Suppressor macrophage treated with lipopolysaccharide for 1 hour (primary cell): ENCODE measurements at regions not wholly inside any gene's neighbourhood (a gene's known extent, or its start where the extent isn't known, plus 50 kb on each side); places are given as distances from the start of the nearest gene placed in this dataset.
A peak's percentile ranks its signal among the peaks of the same experiment; 100 is the strongest.
"Not testable (repeated sequence)": the region's sequence is repeated elsewhere in the genome, so short reads cannot be mapped to it uniquely, and the experiment has no call there.

Source experiments
- DNase-seq, 3 donors: peaks; one replicate each; pipeline ENCODE4 v3.0.0-alpha.2; 2020 to 2022

DNA sequence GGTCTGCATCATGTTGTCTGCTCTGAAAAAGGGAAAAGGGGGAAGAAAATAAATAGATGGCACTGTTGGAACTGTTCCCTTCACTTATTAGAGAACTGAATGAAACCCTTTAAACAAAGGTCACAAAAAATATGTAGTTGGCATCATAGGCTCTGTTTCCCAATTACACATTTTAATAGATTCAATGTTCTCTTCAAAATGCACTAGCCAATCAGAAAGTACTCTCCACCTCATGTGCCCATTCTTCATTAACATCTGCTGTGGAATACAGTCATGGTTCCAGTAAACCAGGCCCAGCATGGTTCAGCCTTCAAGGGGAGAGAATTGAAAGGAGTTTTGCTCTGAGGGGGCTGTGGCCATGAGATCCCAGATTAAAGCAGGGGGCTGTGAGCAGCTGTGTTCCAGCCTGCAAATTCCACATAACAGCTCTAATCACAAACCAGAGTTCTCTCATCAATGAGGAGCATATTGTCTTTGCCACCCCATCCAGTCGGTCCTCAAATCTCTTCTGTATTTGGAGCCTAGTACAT is 165.9 kb upstream of the CREB1 start:
- DNase-seq: no peak

DNA sequence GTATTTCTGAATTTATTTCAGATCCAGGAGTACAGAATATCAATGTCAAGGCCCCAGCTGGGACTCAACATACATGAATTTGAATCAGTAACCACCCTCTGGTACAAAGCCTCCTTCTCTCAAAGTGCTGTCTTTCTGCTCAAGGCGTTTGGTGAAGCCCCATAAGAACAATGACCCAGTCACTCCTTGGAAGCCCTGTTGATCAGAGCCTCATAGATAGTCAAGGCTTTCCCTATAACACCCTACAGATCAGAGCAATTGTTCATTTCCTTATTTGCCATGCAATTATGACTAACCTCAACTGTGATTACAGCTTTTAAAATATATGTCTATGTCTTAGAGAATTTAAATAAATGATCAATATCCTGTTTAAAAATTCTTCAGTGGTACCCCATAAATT is 159.1 kb upstream of the CREB1 start:
- no peak for DNase-seq

DNA sequence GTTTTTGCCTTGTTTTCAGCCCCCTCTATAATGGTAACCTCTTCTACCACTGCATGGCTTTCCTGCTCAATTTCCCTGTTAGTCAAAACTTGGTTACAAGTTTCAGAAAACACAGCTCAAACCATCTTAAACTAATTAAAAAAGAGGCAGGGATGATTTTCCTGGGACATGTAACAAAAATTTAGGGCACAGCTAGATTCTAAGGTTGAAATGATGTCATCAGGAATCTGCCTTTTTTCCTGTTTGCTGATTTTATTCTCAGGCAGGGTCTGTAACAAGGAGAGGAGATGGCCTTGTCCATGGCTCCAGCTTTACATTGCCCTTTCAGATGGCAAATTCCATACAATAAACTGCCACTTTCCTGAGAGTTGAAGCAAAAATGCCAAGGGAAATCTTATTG is 157.9 kb upstream of the CREB1 start:
- no peak for DNase-seq

DNA sequence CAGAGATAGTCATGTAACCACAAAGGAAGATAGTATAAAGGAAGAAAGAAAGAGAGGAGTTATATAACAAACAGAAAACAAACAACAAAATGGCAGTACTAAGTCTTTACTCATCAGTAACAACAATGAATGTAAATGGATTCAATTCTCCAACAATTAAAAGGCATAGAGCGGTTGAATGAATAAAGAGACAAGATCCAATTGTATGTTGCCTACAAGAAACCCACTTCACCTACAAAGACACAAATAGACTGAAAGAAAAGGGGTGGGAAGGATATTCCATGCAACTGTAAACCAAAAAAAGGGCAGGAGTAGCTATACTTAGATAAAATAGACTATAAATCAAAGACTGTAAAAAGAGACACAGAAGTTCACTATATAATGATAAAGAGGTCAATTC is 157.3 kb upstream of the CREB1 start:
- DNase-seq: no peak

DNA sequence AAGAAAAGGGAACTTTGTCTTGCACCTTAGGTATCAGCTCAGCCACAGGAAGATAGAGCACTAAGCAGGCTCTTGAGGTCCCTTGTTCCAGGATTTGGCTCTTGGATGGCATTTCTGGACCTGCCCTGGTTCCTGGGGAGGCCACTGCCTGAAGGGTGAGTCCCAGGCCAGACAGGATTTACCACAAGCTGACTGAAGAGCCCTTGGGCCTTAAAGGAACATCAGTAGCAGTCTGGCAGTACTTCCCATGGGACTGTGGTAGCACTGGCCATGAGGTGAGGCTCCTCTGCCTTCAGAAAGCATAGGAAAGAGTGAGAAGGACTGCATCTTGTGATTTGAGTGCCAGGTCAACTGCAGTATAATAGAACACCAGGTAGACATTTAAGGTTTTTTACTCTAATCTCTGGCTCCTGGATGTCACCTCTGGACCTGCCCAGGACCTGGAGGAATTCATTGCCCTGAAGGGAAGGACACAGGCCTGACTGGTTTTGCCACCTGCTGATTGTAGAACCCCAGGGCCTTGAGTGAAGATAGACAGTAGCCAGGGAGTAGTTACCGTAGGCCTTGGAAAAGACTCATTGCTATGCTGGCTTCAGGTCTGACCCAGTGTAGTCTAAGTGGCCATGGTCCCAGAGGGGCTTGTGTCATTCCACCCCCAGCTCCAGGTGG is 154.4 kb upstream of the CREB1 start:
- no peak for DNase-seq

DNA sequence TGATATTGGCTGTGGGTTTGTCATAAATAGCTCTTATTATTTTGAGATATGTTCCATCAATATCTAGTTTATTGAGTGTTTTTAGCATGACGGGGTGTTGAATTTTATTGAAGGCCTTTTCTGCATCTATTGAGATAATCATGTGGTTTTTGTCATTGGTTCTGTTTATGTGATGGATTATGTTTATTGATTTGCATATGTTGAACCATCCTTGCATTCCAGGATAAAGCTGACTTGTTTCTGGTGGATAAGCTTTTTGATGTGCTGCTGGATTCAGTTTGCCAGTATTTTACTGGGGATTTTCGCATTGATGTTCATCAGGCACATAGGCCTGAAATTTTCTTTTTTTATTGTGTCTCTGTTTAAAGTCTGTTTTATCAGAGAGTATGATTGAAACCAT is 151.1 kb upstream of the CREB1 start:
- not testable (repeated sequence) for DNase-seq

DNA sequence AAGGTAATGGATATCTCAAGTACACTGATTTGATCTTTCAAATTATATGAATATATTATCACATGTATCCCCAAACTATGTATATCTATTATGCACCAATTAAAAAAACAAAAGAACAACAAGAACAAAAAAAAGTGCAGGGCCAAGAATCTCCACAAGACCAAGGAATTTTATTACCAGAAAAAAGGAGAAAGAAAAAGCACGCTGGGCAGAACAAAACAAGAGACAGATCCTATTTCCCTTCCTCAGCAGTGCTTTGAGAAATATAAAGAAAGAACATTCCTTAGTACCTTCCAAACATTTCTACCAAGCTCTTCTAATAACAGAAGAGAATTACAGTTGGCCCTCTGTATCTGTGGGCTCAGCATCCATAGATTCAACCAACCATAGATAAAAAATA is 144.7 kb upstream of the CREB1 start:
- DNase-seq: no peak

DNA sequence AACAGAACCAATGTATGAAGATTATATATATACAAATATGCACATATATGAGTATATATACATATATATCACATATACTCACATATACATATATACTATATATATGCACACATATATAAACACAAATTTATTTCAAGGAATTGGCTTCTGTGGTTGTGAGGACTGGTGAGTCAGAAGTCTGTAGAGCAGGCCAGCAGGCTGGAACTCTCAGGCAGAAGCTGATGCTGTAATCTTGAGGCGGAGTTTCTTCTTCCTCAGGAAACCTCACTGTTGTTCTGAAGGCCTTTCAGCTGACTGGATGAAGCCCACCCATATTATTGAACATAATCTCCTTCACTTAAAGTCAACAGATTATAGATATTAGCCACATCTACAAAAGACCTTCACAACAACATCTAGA is 143.9 kb upstream of the CREB1 start:
- peak; percentile 54 to 69 (median 62) for DNase-seq

DNA sequence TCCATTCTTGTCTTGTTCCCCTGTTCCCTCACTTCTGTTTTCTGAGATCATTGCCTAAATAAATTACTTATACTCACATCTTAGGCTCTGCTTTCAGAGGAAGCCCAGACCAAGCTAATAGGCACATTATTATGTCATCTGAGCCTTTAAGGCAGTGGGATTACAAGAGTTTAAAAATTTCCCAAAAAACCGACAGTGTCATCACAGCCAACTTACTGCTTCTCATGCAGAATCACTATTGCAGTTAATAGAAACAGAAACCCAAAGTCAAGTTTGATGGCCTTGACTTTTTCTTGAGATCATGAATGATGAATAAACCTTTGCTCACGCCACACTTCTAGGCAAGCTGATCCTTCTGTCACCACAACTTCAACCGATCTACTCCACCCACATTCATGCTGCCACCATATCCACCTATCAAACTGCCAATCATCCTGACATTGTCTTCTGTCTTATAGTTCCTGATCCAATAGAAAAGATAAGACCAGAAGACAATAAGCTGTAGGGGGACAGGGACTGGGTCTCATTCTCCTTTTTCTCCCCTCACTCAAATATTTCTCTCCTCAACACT is 142.7 kb upstream of the CREB1 start:
- DNase-seq: peak; percentile 70 to 94 (median 78)

DNA sequence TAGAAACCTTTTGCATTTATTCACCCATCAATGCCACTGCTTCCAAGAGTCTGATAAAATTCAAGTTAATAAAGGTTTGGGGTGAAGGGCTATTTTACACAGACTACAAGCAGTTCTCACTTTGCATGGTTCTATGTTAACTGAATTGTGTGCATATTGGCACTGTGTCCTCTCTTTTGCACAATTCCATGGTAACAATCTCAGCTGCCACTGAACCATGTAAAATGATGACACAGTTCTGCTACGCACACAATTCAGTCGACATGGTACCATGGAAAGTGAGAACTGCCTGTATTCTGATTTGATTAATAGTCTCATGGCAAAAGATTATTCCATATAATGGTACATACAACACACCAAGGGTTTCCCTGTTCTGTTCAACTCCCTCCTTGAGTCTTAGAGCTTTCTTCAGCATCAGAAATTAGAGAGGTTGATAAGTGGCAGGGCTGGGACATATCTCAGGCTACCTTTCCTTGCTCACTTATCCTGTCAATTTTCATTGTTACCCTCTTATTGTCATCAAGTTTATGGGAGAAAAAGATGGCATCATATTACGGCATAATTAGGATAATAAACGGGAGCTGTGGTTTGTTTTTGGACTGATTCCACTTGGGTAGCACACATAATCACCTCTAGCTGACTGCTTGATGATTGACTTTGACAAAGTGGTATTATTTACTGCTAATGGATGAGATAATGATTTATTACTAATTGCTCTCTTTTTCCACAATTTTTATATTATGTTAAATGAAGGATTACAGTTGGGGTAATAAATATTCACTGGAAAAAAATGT is 139.3 kb upstream of the CREB1 start:
- DNase-seq: no peak

DNA sequence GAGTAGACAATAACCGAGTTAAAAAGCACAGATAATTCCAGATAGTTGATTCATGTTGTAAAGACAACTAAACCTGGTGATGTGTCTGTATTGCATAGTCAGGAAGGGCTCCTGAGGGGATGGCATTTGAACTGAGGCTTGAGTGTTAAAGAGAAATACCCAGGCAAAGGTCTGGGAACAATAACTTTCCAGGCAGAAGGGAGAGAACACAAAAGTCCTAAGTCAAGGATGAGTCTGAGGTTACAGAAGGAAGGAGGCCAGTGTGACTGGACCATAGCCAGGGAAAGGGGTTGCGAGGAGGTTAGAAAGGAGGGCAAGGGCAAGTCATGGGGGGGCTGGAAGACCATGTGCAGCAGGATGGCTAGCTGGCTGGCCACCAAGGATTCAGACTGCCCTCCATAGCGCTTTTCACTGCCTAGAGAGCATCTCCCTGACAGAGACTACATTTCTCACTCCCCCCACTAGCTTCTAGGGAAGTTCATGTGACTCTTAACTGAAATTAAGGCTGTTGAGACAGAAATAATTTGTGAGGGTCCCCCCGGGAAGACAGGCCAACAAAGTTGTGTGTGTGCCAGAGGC is 135.5 kb upstream of the CREB1 start:
- no peak for DNase-seq

DNA sequence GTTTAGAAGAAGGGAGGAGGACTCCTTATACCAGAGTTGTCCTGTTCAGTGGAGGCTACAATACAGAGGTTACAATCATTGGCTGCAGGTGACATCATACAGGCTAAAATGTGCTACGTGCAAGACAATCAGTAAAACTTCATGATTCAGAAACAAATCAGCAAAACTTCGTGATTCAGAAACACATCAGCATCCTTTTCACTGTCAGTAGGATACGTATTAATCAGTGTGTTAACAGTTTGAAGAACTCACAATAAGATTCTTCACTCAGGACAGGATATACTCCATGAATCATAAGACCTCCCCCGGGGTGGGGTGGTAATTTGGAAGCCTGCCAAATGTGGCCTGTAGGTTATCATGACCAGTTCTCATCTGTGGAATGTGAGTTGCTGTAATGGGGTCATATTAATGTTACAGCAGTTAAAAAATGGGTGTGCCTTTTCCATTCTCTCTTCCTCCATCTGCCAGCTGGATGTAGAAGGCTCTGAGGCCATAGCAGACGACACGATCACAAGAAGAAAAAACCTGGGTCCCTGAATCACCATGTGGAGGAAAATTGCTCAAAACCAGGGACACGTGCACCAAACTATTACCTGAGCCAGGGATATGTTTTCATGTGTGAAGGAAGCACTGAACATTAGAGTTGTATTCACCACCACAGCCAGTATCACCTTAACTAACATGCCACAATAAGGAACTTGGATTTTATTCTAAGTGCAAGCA is 134.8 kb upstream of the CREB1 start:
- peak; percentile 50 to 65 (median 53) for DNase-seq

DNA sequence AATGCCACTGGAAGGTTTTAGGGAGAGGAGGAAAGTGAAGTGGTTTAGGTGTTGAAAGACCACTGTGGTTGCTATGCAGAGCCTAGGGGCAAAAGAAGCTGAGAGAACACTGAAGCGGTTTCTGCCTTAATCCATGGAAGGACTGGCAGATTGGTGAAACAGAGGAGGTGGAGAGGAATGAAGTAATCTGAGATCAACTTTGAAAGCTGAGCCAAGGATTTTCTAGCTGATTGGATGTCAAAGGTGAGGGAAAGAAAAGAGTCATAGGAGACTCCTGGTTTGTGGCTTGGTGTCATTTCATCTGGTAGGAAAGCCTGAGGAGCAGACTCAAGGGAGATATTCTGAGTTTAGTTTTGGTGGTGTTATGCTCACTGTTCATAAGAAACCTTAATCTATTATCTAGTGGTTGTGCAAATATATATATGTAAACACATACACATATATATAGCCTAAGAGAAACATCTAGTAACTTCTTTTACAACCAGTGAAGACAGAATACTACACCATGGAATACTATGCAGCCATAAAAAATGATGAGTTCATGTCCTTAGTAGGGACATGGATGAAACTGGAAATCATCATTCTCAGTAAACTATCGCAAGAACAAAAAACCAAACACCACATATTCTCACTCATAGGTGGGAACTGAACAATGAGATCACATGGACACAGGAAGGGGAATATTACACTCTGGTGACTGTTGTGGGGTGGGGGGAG is 134.1 kb upstream of the CREB1 start:
- DNase-seq: no peak

DNA sequence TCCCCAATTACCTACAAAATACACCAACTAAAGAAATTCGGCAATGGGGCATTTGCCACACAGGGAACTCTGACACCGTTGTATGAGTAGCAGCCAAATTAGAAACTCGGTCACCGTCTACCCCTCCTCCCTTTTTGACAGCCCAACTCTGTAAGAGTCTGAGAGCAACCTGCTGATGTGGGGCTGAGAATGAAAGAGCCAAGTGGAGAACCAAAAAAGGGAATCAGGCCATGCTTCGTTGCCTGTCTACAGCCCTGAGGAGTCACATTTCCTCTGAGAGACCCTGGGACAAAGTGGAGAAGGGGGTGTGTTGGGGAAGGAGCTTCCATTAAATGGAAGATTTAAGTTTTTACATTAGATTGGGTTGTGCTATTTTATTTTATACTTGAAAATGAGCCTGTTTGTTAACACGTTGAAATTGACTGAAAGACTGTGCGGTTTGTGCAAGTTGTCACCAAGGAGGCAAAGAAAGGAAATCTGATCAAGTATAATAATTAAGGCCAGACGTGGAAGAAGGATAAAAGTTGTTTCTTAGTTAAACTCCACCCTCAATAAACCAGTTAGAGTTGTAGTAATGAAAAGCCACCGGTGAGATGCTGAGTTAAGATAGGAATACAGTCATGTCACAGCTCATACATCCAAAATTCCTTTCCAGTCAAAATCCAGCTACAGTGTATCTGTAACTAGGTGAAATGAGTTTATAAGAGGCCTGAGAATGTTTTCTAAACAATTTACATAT is 131.7 kb upstream of the CREB1 start:
- no peak for DNase-seq

DNA sequence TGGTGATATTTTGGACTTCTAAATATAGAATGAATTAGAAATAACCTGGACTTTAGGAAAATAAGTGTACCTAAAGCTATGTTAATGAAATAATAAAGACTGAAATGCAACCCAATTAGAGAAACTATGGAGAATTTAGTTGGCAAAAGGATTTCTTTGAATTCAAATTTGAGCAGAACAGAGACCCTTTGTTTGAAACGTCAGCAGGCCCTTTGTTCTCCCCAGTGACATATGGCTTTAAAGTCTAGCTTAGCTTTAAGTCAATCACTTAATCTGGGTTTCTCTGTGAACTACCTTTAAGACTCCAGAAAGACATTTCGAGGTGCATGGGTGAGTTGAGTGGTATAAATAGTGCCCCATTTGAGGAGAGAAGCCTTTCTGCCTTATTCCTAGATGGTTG is 130.5 kb upstream of the CREB1 start:
- DNase-seq: no peak

DNA sequence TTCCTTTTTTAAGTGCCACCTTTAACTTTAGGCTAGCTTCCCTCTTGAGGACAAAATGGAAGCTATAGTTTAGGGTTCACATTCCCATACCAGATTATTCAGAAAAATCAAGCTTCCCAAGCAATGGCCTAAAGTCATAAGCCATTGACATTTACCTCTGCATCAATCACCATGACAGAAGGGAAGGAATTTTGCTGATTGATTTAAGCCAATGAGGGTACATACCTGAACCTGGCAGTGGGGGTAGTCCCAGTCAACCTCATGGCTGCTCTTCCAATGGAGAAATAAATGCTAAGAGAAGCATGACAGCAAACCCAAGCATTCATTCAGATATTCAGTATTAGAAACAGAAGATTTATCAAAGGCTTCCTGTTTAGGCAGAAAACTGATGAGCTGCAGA is 128.4 kb upstream of the CREB1 start:
- DNase-seq: no peak

DNA sequence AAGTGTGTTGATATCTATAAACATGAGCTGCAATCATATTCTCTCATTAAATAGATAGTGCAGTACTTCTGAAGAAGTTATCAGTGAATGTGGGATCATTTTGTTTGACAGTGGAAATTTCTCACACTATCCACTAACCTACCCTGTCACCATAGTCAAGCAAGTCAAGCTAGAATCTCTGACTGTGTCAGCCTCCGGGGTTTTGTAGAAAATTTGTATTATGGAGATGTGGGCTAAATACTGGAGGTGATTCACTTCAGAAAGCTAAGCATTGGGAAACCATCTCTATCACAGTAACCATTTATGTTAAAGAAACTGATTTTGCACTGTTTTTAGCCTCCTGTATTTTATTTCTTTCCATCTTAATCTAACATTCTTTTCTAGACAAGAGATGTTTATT is 126.6 kb upstream of the CREB1 start:
- peak in 2 of 3 donors; percentile 12 to 36 for DNase-seq

DNA sequence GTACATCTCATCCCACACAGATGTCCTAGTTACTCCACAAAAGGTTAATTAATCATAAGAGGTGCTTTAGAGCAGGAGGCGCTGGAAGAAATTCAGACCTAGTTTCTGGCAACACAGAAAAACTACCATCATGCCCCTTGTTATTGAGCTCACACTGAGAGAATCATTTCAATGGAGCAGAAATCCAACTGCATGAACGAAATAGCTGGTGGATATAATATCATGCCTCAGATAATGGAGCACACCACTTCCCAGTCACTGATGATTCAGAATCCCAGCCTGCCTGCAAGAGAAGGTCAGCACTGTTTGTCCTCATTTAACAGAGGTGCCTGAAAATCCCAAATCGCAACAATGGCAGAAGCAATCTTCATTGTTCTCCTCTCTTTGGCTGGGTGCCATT is 125.8 kb upstream of the CREB1 start:
- DNase-seq: no peak

DNA sequence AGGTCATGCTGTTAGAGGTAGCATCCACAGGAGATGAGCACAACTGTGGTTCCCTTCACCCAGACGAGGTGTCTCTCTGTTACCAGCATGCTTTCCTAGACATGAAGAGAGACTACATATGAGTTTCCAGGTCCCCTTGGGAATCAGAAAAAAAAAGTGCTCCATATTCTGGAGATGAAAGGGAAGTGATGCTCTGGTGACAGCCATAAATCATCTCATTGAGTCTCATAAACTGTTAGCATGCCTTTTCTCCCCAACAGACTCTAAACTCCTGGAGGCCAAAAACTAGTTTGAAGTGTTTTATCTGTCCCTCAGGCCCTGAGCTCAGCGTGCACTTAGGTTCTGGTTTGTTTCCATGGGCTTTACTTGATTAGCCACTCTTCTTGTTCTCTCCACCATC is 124.6 kb upstream of the CREB1 start:
- DNase-seq: no peak

DNA sequence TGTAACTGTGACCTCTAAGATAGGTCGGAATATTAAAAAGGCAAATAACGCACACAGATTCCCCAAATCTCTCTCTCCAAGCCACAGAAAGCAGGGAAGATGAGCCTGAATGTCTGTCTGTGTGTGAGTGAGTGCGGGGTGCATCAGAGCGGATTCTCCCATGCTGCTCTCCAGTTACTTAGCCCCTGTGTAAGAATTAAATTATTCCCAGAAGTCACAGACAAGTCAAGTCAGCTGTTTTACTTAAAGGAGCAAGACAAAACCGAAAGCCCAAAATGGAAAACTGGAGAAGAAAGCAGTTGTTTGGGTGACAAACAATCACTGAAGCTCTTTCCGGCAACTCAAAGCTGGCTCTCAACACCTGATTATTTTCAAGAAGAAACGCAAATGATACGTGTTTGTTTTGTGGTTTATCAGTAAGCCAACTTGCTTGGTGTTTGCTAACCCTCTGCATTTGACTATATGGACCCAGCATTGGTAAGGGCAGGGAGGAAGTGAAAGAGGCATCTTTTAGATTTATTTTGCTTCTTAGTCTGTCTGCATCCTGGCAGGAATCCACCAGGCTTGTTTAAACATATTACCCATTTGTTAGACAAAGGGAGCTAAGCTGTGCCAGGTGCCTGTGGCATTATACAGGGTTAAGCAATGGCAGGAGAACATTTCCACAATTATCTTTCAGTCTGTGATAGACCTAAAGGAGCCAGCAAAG is 121.5 kb upstream of the CREB1 start:
- no peak for DNase-seq

DNA sequence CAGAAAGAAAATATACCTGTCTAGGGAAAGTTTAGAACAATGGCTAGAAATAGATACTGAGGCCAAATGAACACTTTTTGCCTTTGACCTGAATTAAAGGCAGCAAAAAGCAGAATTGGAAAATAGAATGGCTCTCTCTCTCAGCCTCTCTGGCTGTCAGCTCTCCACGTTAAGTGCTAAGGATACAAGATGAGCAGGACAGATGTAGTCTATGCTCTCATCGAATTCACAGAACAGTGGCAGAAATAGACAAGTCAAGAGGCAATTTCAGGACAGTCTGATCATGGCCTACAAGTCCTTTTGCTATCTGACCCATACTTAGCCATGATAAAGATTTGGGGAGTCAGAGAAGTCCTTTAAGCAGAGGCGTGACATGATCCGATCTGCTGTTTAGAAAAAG is 120.2 kb upstream of the CREB1 start:
- DNase-seq: no peak
